Activated CD4-positive, alpha-beta memory T cell treated with anti-CD3 and anti-CD28 coated beads for 36 hours (primary cell): ENCODE measurements at regions not wholly inside any gene's neighbourhood (a gene's known extent, or its start where the extent isn't known, plus 50 kb on each side); places are given as distances from the start of the nearest gene placed in this dataset.

Source experiments
- CTCF ChIA-PET: fragments of 350-600 bp; sonication (Branson Sonifier 250); formaldehyde crosslinking; loops from one replicate; lab custom pipeline; 2021; ENCODE audit warnings: antibody characterized with exemption, inconsistent platforms; lab: Charles Lee
- POLR2A ChIA-PET: fragments of 350-600 bp; sonication (Branson Sonifier 250); formaldehyde crosslinking; loops from one replicate; lab custom pipeline; 2021; ENCODE audit warnings: antibody characterized with exemption; lab: Charles Lee
- DNase-seq: peaks from one replicate; pipeline ENCODE4 v3.0.0-alpha.2; 2020
- H3K27ac Mint-ChIP-seq: one replicate; pipeline ENCODE4 v1.8.0; 2021; ENCODE audit warnings: mixed read lengths
- H3K27me3 Mint-ChIP-seq: one replicate; pipeline ENCODE4 v1.8.0; 2021; ENCODE audit warnings: mixed read lengths
- H3K36me3 Mint-ChIP-seq: one replicate; pipeline ENCODE4 v1.8.0; 2021; ENCODE audit warnings: mixed read lengths
- H3K4me1 Mint-ChIP-seq: one replicate; pipeline ENCODE4 v1.8.0; 2021; ENCODE audit warnings: low read depth, mixed read lengths
- H3K4me3 Mint-ChIP-seq: one replicate; pipeline ENCODE4 v1.8.0; 2021; ENCODE audit warnings: mild to moderate bottlenecking, mixed read lengths
- H3K9me3 Mint-ChIP-seq: one replicate; pipeline ENCODE4 v1.8.0; 2021; ENCODE audit warnings: mixed read lengths
- intact Hi-C: fragments of 100-400 bp; cut with micrococcal nuclease; formaldehyde crosslinking; loops from one replicate; pipeline ENCODE4 v1.15.1; 2023

DNA sequence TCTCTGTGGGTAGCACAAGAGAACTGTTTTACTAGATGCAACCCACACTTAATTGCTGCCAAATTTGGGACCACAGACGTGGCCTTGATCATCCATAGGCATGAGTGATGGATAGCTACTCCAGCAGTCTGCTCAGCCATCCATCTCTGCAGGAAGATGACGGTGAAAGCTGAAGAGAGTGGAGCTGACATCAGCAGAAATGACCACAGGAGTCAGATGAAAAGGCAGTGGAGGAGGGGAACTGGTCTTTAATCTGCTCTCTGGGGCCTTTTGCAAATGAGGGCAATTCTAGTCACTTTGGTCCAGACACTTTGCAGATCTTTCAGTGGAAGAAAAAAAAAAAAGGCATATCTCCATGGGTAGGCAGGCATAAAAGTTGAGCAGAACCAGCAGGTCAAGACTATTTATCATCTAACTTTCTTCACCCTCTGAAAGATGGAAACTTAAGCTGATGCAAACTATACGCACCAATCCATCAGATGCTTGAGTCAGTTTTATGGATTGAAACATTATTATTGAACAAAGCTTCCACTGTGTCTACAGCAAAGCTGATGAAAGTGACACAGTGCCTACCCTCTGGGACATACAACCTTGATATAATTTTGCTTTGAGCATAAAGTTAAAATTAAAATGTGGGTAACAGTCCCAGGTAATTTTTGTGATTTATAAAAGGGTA is 281.6 kb upstream of the OBI1 start:
- Mint-ChIP-seq H3K27ac (no peak overlapping the region), H3K9me3 (no peaks in the 10 kb centered on the region), H3K4me3 (no peak overlapping the region), H3K4me1 (no peaks in the 10 kb centered on the region), H3K36me3 (no peaks in the 10 kb centered on the region), H3K27me3 (no peaks in the 10 kb centered on the region)
- DNase-seq, result no peak
- intact Hi-C loops, result no loop called here
- POLR2A ChIA-PET, result no interaction called here
- CTCF ChIA-PET, result no interaction called here

DNA sequence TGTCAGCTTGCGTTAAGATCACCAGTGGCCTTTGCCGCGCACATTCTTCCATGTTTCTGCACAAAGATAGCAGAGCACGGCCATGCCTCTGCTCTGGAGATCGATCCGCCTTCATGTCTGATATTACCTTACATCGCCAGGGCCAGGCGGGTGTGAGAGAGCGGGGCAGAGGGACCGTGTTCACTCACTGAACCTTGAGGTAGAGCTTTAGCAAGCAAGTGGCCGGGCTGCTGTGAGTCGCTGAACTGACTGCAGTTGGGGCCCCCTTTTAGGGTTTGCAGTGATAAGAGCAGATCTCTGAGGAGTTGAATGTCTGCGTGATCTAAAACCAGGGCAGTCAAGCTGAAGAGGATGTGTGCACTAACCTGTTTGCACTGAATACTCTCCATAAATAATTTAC is 275.4 kb upstream of the OBI1 start:
- Mint-ChIP-seq H3K4me1 (no peaks in the 10 kb centered on the region), H3K36me3 (no peaks in the 10 kb centered on the region), H3K27ac (no peak overlapping the region), H3K4me3 (no peak overlapping the region), H3K9me3 (no peaks in the 10 kb centered on the region), H3K27me3 (no peaks in the 10 kb centered on the region)
- ChIA-PET CTCF (no interaction called here), POLR2A (no interaction called here)
- no peak for DNase-seq
- intact Hi-C loops, result loop anchor here (5.0 kb wide), 1 partner anchor 843 kb away; no protein-coding TSS in a partner anchor

DNA sequence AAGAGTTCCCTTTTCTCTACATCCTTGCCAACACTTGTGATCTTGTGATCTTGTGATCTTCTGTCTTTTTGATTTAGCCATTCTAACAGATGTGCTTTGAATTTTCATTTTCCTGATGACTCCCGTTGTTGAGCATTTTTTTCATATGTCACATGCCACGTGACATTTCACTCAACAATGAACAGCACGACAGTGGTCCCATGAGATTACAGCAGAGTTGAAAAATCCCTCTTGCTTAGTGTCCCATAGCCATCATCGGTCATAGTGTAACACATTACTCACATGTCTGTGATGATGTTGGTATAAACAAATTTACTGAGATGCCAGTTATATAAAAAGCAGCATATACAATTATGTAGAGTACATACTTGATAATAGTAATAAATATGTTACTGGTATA is 256.1 kb upstream of the OBI1 start:
- Mint-ChIP-seq H3K4me3 (no peak overlapping the region), H3K27me3 (no peaks in the 10 kb centered on the region), H3K36me3 (no peaks in the 10 kb centered on the region), H3K27ac (no peak overlapping the region), H3K4me1 (no peaks in the 10 kb centered on the region), H3K9me3 (no peaks in the 10 kb centered on the region)
- CTCF ChIA-PET, result interaction anchor here (0.6 kb wide), 1 partner anchor 425 kb away, joined by 4 read pairs; no protein-coding TSS in a partner anchor
- intact Hi-C loops, result no loop called here
- DNase-seq, result no peak
- POLR2A ChIA-PET, result no interaction called here

DNA sequence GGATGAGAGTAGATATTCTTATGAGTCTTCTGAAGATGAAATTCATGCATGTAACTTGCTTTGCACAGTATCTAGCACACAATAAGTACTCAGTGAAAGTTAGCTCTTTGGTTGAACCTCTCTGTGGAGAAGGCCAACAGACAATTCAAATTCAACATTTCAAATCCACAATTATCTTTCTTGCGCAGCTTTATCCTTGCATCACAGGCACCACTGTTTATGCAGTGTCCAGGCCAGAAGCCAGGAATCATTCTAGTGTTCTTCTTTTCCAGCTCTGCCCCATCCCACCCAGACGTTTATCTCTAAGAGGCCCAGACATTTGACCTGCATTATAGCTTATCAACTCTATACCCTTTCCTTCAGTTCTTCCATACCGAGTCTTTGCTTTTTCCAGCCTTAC is 254.7 kb upstream of the OBI1 start:
- DNase-seq, result no peak
- Mint-ChIP-seq H3K9me3 (no peaks in the 10 kb centered on the region), H3K4me1 (no peaks in the 10 kb centered on the region), H3K4me3 (no peak overlapping the region), H3K36me3 (no peaks in the 10 kb centered on the region), H3K27ac (no peak overlapping the region), H3K27me3 (no peaks in the 10 kb centered on the region)
- CTCF ChIA-PET, result no interaction called here
- POLR2A ChIA-PET, result no interaction called here
- intact Hi-C loops, result no loop called here

DNA sequence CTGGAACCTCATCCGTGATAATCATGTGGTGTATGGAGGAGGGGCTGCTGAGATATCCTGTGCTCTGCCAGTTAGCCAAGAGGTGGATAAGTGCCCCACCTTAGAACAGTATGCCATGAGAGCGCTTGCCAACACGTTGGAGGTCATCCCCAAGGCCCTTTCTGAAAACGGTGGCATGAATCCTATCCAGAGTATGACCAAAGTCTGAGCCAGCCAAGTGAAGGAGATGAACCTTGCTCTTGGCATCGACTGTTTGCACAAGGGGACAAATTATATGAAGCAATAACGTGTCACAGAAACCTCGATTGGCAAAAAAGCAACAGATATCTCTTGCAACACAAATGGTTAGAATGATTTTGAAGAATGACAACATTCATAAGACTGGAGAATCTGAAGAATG is 251.2 kb upstream of the OBI1 start:
- CTCF ChIA-PET, result no interaction called here
- Mint-ChIP-seq H3K27ac (no peak overlapping the region), H3K36me3 (no peaks in the 10 kb centered on the region), H3K27me3 (no peaks in the 10 kb centered on the region), H3K4me1 (no peaks in the 10 kb centered on the region), H3K9me3 (no peaks in the 10 kb centered on the region), H3K4me3 (no peak overlapping the region)
- intact Hi-C loops, result no loop called here
- DNase-seq, result no peak
- POLR2A ChIA-PET, result no interaction called here

DNA sequence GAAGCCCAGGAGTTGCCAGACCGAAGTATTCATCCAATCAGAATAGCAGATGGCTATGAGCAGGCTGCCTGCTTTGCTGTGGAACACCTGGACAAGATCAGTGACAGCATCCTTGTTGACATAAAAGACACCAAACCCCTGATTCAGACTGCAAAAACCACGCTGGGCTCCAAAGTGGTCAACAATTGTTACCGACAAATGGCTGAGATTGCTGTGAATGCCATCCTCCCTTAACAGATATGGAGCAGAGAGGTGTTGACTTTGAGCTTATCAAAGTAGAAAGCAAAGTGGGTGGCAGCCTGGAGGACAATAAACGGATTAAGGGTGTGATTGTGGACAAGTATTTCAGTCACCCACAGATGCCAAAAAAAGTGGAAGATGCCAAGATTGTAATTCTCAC is 250.3 kb upstream of the OBI1 start:
- intact Hi-C loops, result no loop called here
- no peaks in the 10 kb centered on the region for H3K27me3 Mint-ChIP-seq
- H3K36me3 Mint-ChIP-seq, result no peaks in the 10 kb centered on the region
- no peak overlapping the region for H3K4me3 Mint-ChIP-seq
- POLR2A ChIA-PET, result no interaction called here
- no peaks in the 10 kb centered on the region for H3K4me1 Mint-ChIP-seq
- CTCF ChIA-PET, result no interaction called here
- no peak for DNase-seq
- no peak overlapping the region for H3K27ac Mint-ChIP-seq
- H3K9me3 Mint-ChIP-seq, result no peaks in the 10 kb centered on the region

DNA sequence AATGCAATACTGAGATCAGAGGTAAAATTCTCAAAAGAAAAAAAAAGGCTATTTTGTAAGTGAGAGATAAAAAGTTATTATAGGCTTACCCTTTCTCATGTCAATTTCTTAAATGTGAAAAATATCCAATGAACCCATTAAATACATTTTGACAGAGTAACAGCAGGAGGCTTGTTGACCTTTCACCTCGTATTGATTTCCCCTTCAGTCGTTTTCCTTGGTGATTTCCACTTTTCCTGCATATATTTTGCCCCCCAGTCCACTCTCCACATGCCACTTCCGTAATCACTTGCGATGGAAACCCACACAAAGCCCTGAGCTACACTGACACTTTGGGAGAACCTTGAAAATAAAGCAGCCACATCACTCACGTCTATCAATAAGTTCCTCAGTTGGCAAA is 248.1 kb upstream of the OBI1 start:
- ChIA-PET POLR2A (no interaction called here), CTCF (no interaction called here)
- H3K27me3 Mint-ChIP-seq, result no peaks in the 10 kb centered on the region
- H3K4me3 Mint-ChIP-seq, result no peak overlapping the region
- H3K4me1 Mint-ChIP-seq, result no peaks in the 10 kb centered on the region
- no peak for DNase-seq
- intact Hi-C loops, result no loop called here
- no peak overlapping the region for H3K27ac Mint-ChIP-seq
- H3K9me3 Mint-ChIP-seq, result no peaks in the 10 kb centered on the region
- no peaks in the 10 kb centered on the region for H3K36me3 Mint-ChIP-seq

DNA sequence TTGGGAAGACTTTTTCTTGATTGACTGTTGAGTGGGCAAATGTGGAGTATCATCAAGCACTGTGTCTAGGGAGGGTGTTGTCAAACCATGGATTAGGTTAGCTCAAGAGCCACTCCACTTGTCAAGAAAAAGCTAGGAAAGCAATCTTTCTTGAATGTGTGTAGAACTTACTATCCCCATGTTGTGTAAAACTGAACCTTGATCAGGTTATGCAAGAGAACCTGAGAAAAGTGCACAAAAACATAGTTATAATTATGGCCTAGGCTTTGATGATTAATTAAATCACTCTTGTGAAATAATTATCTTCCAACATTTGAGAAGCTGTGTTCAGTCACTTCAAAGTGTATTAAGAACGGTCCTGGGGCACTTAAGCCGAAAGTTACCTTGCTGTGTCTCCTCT is 238.2 kb upstream of the OBI1 start:
- Mint-ChIP-seq H3K9me3 (no peaks in the 10 kb centered on the region), H3K27me3 (no peaks in the 10 kb centered on the region), H3K4me1 (no peaks in the 10 kb centered on the region), H3K36me3 (no peaks in the 10 kb centered on the region), H3K27ac (no peak overlapping the region), H3K4me3 (no peak overlapping the region)
- CTCF ChIA-PET, result no interaction called here
- no peak for DNase-seq
- intact Hi-C loops, result no loop called here
- POLR2A ChIA-PET, result no interaction called here

DNA sequence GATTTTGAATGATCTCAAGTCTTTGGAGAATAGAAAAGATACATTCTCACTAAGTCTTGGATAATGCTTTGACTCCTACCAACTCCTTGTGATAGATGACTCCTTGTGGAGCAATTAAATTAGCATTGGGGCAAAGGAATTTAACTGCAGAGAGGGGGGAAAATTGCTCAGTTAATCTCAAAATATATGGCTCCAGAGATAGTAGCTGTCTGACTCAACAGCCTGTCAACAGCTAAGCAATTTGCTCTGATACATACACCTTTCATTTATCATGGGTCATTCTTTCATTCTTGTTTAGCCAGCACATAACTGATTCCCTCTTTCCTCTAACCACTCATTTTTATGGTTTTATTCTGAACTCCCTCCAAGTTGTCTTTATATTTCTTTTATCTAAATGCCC is 225.6 kb upstream of the OBI1 start:
- H3K9me3 Mint-ChIP-seq, result no peaks in the 10 kb centered on the region
- no peaks in the 10 kb centered on the region for H3K36me3 Mint-ChIP-seq
- CTCF ChIA-PET, result no interaction called here
- no peak overlapping the region for H3K4me3 Mint-ChIP-seq
- DNase-seq, result no peak
- H3K27me3 Mint-ChIP-seq, result peaks cover 2% of the 10 kb centered on the region
- intact Hi-C loops, result no loop called here
- no peaks in the 10 kb centered on the region for H3K4me1 Mint-ChIP-seq
- POLR2A ChIA-PET, result no interaction called here
- H3K27ac Mint-ChIP-seq, result no peak overlapping the region

DNA sequence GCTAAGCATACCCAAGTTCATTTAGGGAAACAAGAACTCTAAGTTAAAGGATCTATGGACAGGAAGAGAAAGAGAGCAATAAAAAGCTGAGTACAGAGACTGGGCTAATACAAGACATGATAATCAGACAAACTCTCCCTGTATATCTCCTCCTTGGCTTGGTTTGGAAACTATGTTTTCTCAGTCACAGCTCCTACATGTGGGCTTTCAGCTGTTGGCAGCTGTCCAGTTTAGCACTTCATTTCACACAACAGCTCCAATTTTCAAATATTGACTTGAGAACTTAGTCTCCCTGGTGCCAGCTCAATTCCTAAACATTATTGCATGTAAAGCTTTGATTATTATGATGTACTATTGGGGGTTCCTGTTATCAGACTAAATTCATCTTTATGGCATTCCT is 222.8 kb upstream of the OBI1 start:
- intact Hi-C loops, result no loop called here

DNA sequence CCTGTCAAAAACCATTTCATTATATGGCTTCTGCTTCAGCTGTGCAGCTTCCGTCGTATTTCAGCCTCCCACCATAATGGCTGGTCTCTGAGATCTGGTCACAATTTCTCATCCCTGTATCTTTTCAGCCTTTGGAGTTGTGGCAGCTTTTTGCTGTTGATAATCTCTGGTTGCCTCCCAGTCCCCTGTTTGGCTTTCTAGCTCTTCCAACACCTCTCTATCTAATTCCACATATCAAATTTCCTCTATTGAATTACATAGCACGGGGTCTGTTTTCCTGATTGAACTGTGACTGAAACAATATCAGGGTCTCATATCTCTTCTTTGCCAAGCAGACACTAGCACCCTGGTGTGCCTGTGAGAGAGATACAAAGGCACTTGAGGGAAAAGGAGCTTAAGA is 222.1 kb upstream of the OBI1 start:
- DNase-seq, result no peak
- Mint-ChIP-seq H3K4me3 (no peak overlapping the region), H3K9me3 (no peaks in the 10 kb centered on the region), H3K36me3 (no peaks in the 10 kb centered on the region), H3K27ac (no peak overlapping the region), H3K4me1 (no peaks in the 10 kb centered on the region), H3K27me3 (peaks cover 2% of the 10 kb centered on the region)
- intact Hi-C loops, result no loop called here
- ChIA-PET CTCF (no interaction called here), POLR2A (no interaction called here)

More for the DNA sequence above, 222.8 kb upstream of the OBI1 start:
- Mint-ChIP-seq H3K4me3 (no peak overlapping the region), H3K36me3 (no peaks in the 10 kb centered on the region), H3K27ac (no peak overlapping the region), H3K27me3 (peaks cover 2% of the 10 kb centered on the region), H3K4me1 (no peaks in the 10 kb centered on the region), H3K9me3 (no peaks in the 10 kb centered on the region)
- ChIA-PET POLR2A (no interaction called here), CTCF (no interaction called here)
- no peak for DNase-seq

DNA sequence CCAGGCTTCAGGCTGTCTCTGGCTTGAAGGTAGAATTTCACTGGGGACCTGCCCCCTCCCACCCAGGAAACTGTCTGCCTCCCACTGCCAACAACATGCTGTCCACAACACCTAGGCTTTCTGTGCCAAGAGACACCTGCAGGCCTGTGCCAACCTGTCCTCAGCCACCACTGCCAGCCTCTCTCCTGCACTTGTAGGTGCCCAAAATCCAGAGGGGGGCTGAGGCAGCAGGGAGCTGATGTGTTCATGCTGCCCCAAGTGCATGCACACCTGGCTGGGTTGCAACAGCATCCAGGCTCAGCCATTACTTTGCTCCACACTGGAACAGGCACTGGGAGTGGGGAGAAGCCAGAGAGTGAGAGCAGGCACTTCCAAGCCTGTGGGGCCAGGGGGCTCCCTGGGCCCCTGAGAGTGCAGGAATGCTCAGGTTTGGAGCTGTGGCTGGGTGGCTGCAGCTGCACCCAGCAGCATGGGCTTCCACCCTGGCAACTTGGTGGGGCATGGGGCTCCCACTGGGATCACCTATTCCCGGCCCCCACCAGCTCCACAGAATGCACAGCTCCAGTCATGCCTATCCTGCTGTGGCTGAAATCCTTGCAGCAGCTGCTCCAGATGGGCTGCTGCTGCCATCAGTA is 218.1 kb upstream of the OBI1 start:
- Mint-ChIP-seq H3K4me1 (no peaks in the 10 kb centered on the region), H3K36me3 (no peaks in the 10 kb centered on the region), H3K27ac (no peak overlapping the region), H3K9me3 (no peaks in the 10 kb centered on the region), H3K4me3 (no peak overlapping the region), H3K27me3 (no peaks in the 10 kb centered on the region)
- no peak for DNase-seq
- POLR2A ChIA-PET, result no interaction called here
- CTCF ChIA-PET, result no interaction called here
- intact Hi-C loops, result no loop called here
